ENCODE measurements at regions not wholly inside any gene's neighbourhood (a gene's known extent, or its start where the extent isn't known, plus 50 kb on each side); places are given as distances from the start of the nearest gene placed in this dataset.

- Histone ChIP-seq H3K27me3 (ENCODE audit: control insufficient read depth in 4 of 4, insufficient read depth in 4 of 4, low read length in 3 of 4) (no peaks in the 10 kb centered on the region), H3K4me3 (ENCODE audit: low read depth in 1 of 3, low read length in 3 of 3) (no peak overlapping the region), H3K36me3 (ENCODE audit: control insufficient read depth in 4 of 4, insufficient read depth in 3 of 4, low read depth in 1 of 4, low read length in 3 of 4) (no peaks in the 10 kb centered on the region), H3K4me1 (ENCODE audit: control insufficient read depth in 4 of 4, insufficient read depth in 4 of 4, low read length in 3 of 4) (no peaks in the 10 kb centered on the region), H3K9me3 (ENCODE audit: control insufficient read depth in 4 of 4, low read length in 3 of 4) (peaks cover 0 to 7% (median 0%) of the 10 kb centered on the region in 4 donors), H3K9ac (ENCODE audit: low read depth in 1 of 2, low read length in 2 of 2) (no peak overlapping the region), H3K27ac (ENCODE audit: low read depth in 1 of 2, low read length in 2 of 2) (no peak overlapping the region)
- no peak for DNase-seq (ENCODE audit: low spot score)
- no peak for TF ChIP-seq HNF4G (IDR thresholded peaks at IDR 0.05)
- WGBS = 53% methylated on average over 2 of the region's 2 CpGs
Measured at GRCh38 chr7:68015978-68016532, 1019.4 kb downstream of the TYW1 start.

- Histone ChIP-seq H3K4me1 (ENCODE audit: control insufficient read depth in 4 of 4, insufficient read depth in 4 of 4, low read length in 3 of 4) (no peaks in the 10 kb centered on the region), H3K9ac (ENCODE audit: low read depth in 1 of 2, low read length in 2 of 2) (no peak overlapping the region), H3K27ac (ENCODE audit: low read depth in 1 of 2, low read length in 2 of 2) (no peak overlapping the region), H3K36me3 (ENCODE audit: control insufficient read depth in 4 of 4, insufficient read depth in 3 of 4, low read depth in 1 of 4, low read length in 3 of 4) (no peaks in the 10 kb centered on the region), H3K27me3 (ENCODE audit: control insufficient read depth in 4 of 4, insufficient read depth in 4 of 4, low read length in 3 of 4) (no peaks in the 10 kb centered on the region), H3K9me3 (ENCODE audit: control insufficient read depth in 4 of 4, low read length in 3 of 4) (no peaks in the 10 kb centered on the region), H3K4me3 (ENCODE audit: low read depth in 1 of 3, low read length in 3 of 3) (no peak overlapping the region)
- 96% methylated on average over 3 of the region's 3 CpGs for WGBS
- no peak for DNase-seq (ENCODE audit: low spot score)
- TF ChIP-seq CTCF (IDR thresholded peaks at IDR 0.05; ENCODE audit: low read depth, low read length, missing input control) = no peak
- no peak for TF ChIP-seq FOXA2 (IDR thresholded peaks at IDR 0.05)
- TF ChIP-seq YY1 (IDR thresholded peaks at IDR 0.05) = no peak
- no peak for TF ChIP-seq ZBTB33 (IDR thresholded peaks at IDR 0.05)
- TF ChIP-seq HNF4G (IDR thresholded peaks at IDR 0.05) = no peak
- no peak for TF ChIP-seq EGR1 (IDR thresholded peaks at IDR 0.05; ENCODE audit: low read depth in 2 of 2)
- TF ChIP-seq RXRA (IDR thresholded peaks at IDR 0.05) = no peak
- no peak for TF ChIP-seq HNF4A (conservative IDR thresholded peaks at IDR 0.05)
- no peak for TF ChIP-seq RAD21 (IDR thresholded peaks at IDR 0.05)
- TF ChIP-seq SP1 (IDR thresholded peaks at IDR 0.05) = no peak
- TF ChIP-seq NR2F2 (IDR thresholded peaks at IDR 0.05) = no peak
- TF ChIP-seq JUND (IDR thresholded peaks at IDR 0.05) = no peak
- TF ChIP-seq MAX (IDR thresholded peaks at IDR 0.05) = no peak
- TF ChIP-seq GABPA (IDR thresholded peaks at IDR 0.05 in 1 of 2, conservative IDR thresholded peaks at IDR 0.05 in 1 of 2) = no peak
- no peak for TF ChIP-seq REST (IDR thresholded peaks at IDR 0.05)
- no peak for TF ChIP-seq FOXA1 (IDR thresholded peaks at IDR 0.05)
- TF ChIP-seq TAF1 (conservative IDR thresholded peaks at IDR 0.05) = no peak
- TF ChIP-seq ATF3 (IDR thresholded peaks at IDR 0.05) = no peak
Measured at GRCh38 chr7:68020102-68020501, 1023.5 kb downstream of the TYW1 start.
